ENCODE measurements at regions not wholly inside any gene's neighbourhood (a gene's known extent, or its start where the extent isn't known, plus 50 kb on each side); places are given as distances from the start of the nearest gene placed in this dataset.
"Not testable (repeated sequence)": the region's sequence is repeated elsewhere in the genome, so short reads cannot be mapped to it uniquely, and the experiment has no call there.

DNA sequence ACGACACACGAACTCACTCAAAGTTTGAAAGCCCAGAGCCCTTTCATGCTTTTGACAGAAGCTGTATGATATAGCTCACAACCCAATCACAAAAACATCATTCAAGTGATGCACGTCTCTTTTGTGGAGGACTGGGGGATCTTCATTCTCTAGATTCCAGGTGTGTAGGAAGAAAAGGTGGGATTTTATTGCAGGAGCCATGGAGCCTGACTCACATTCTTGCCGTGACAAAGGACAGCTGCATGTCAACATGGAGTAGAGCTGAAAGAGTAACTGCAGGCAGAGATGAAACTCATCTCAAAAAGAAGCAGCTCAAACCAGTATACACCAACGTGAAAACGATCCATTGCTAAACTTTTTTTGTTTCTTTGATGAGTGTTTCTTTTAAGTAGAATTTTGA is 50.9 kb upstream of the PDE1A start:
- DNase-seq (ENCODE audit: low read depth): no peak

GRCh38 chr2:182481676-182482075 is 54.8 kb upstream of the PDE1A start:
- no peak for DNase-seq (ENCODE audit: low read depth)

- DNase-seq (ENCODE audit: low read depth): no peak
These were observed 55.7 kb upstream of the PDE1A start for GRCh38 chr2:182482511-182482910.

DNA sequence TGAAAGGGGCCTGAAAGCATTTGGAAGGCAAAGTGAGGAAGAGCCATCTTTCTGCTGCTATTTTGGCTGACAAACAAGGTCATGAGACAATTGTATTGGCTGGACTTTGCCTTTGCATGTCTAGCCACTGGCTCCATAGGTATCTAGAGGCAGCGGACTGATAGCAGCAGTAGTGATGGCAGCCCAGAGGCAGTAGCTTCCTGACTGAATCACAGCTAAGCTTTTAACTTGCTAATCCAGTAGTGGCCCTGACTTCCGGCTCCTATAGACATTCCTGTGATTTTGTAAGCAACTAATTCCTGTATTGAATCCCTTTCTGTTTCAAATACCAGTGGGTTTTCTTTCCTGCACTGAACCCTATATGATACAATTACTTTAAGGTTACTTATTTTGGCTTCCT is 69.8 kb upstream of the PDE1A start:
- DNase-seq (ENCODE audit: low read depth): no peak

- DNase-seq (ENCODE audit: low read depth): no peak
These were observed 73.1 kb upstream of the PDE1A start for GRCh38 chr2:182499706-182500470.

DNA sequence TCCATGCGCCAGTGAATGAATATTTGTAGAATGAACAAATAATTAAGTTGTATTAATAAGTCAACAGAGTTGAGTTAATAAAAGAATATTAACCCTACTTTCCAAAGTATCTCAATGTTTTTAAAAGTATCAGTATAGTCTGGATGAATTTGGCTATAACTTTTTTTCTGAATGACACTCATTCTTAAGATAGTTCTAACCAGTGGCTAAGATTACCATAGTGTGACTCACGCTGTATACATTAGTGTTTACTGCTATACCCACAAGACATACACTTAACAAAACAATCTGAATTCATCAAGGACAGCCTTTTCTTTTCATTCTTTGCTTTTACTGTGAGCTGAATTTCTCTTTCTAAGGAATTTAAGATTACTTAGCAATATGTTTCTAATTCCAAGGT is 77.0 kb upstream of the PDE1A start:
- DNase-seq (ENCODE audit: low read depth): no peak

DNA sequence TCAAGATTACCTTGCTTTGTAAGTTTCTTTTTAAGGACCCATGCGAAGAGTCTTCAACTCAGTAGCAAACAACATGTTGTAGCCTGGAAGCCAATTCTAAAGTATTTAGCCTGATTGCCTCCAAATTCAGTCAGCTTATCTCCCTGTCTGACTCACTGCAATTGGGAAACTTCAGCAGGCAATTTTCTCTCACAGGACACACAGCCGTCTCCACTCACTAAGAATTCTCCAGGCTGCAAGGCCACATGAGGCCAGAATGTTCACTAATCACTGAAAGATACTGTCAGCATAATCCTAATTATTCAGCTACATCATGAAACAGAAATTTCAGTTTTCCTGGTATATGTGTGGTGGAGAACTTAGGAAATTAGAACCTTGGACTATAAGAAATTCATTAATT is 78.1 kb upstream of the PDE1A start:
- DNase-seq (ENCODE audit: low read depth): no peak

GRCh38 chr2:182506606-182507005 is 79.8 kb upstream of the PDE1A start:
- no peak for DNase-seq (ENCODE audit: low read depth)

DNA sequence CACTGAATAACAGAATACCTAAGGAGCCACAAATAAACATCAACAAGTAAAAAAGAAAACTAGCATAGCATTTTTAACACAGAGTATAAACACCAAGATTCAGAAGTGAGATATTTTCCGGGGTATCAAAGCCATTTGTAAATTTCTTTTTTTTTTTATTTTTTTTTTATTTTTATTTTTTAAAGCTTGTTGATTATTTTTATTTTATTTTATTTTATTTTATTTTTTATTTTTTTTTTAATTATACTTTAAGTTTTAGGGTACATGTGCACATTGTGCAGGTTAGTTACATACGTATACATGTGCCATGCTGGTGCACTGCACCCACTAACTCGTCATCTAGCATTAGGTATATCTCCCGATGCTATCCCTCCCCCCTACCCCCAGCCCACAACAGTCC is 81.7 kb upstream of the PDE1A start:
- DNase-seq (ENCODE audit: low read depth): not testable (repeated sequence)

DNA sequence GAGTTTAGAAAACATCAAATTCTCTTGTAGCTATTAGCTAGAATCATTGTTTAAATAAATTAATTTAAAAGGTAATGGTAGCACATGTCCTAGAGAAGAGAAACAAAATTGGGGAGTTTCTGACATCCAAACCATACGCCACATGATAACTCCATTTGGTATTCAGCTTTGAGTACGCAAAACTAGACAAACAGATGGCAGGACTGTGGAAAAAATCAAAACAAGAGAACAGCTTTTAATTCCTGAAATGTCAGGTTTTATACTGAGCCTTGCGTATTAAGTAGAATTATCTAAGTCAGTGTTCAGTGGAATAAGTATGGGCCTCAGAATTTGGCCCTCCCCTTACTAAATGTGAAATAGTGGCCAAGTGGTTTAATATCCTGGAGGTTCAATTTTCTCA is 82.4 kb upstream of the PDE1A start:
- DNase-seq (ENCODE audit: low read depth): no peak

DNA sequence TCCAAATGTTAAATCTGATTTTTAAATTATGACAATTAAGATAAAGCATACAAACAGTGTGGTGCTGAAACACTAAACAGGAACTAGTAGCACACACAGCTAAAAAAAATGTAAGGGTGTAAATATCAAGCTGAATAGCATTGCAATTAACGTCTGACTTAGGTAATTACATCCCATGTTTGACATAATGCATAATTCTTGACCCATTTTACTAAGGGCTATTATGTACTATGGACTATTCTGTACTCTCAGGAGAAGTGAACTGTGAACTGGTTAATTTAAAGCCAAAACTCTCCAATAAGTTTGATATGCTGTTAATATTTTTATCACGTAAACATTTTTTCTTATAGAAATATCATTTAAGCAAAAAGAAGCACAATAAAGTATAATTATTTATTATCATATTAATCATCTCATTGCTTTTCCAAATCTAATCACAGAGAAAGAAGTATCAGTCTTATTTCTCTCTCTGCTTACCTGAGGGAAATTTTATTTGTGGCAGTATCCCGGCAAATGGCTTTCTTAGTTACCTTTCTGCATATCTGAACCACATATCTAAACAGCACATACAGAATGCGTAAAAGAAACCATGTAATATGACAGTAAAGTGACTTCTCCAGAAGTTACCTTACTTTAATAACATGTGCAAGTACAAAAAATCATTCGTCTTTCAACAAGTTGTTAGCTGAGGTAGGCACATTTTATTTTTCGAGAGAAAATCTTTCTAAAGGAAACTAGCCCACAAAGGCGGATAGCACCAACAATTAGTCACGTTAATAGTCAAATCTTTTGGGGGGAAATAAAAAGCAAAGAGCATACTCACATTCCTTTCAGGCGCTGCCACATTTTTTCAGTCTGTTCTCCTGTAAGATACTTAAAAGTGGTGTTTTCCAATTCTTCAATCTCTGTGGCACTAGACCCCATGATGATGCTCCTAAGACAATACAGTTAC is 94.9 kb upstream of the PDE1A start:
- DNase-seq (ENCODE audit: low read depth): no peak

DNA sequence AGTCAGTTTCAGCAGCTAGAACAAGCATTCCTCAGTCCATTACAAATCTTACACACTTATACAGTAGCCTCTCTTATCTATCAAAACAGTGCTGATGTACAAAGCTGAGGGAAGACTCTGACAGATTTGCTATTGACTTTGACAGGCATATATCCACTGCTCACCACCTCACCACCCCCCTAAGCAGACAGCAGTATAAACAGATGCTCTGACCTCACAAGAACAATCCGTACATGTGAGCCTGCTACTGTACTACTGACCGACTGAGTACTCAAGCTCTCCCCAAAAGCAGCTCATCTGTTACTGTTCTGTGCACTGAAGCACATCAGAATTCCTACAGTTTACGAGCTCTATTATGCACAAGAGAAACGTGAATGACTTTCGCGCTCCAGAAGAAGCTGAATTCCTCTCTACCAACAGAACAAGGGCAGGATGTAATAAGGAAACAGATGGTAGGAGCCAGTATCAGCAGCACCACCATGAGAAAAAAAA is 95.6 kb upstream of the PDE1A start:
- no peak for DNase-seq (ENCODE audit: low read depth)

DNA sequence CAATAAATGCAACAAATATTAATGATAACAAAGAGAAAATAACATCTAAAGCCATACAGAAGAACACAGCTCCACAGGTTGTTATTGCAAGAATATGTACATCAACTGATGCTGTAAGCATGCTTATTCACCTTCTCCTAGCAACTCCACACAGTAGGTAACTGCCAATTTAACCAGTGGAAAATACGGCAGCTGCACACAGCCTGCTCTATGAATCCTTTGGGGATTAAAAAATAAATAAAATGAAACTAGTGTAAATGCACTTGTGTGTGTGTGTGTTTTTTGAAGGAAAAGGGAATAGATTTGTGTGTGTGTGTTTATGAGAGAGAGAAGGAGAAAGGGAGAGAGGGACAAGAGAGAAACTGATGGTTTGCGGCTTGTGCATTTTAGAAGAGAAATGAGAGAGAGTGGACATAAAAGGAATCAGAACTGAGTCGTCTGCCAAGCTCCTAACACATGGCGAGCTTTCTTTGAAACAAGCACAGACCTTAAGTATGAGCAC is 96.2 kb upstream of the PDE1A start:
- DNase-seq (ENCODE audit: low read depth): no peak

- no peak for DNase-seq (ENCODE audit: low read depth)
These were observed 103.8 kb upstream of the PDE1A start for GRCh38 chr2:182530636-182531035.

GRCh38 chr2:182540252-182540651 is 113.4 kb upstream of the PDE1A start:
- DNase-seq (ENCODE audit: low read depth): no peak

DNA sequence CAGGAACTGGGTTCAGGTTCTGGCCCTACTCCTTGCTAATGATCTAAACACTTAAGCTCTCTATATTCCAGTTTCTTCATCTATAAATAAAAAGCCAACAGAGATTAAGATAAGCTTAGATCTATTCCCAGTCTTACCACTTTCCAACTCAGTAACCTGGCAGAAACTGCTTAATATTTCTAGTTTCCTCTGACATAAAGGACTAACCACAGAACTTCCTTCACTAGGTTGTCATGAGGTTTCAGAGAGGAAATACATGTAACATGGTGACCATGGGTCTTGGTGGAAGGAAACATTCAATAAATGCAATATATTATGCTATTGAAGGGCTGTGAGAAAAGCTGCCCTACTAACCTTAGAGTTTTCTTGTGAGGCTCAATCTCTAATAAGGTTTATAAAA is 114.4 kb upstream of the PDE1A start:
- DNase-seq (ENCODE audit: low read depth): no peak

GRCh38 chr2:182542501-182543258 is 115.8 kb upstream of the PDE1A start:
- DNase-seq (ENCODE audit: low read depth): no peak

DNA sequence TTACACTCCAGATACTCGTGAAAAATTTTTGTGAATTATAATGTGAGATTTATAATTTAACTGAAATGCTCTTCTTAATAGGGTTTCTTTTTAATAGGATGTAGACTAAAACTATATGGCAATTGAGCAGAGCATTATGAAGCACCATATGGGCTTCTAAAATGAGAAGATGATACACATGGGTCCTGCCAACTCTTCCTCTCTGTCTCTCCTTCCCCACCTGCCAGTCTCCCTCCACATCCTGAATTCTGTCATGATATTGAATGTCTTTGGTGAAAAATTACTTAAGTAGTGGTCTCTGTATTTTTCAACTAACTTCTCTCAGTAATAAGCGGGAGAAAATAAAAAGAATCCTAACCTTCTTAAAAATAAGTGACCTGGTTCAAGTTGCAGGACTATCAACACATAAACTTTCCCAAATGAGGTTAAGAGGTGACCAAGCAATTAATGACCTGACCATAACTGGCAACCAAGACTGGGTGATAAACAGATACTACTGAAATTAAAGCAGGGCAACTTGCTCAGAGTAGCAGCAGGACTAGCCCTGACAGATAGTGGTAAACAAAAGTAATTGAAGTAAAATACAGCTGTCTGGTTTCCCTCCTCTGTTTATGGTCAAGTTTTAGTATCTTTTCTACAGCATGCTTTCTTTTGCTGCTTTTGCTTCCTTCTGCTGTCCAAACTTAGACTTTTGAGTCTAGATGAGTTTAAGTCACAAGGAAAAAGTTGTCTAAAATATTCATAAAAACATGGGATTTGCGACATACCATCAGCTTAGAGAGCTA is 117.1 kb upstream of the PDE1A start:
- no peak for DNase-seq (ENCODE audit: low read depth)

DNA sequence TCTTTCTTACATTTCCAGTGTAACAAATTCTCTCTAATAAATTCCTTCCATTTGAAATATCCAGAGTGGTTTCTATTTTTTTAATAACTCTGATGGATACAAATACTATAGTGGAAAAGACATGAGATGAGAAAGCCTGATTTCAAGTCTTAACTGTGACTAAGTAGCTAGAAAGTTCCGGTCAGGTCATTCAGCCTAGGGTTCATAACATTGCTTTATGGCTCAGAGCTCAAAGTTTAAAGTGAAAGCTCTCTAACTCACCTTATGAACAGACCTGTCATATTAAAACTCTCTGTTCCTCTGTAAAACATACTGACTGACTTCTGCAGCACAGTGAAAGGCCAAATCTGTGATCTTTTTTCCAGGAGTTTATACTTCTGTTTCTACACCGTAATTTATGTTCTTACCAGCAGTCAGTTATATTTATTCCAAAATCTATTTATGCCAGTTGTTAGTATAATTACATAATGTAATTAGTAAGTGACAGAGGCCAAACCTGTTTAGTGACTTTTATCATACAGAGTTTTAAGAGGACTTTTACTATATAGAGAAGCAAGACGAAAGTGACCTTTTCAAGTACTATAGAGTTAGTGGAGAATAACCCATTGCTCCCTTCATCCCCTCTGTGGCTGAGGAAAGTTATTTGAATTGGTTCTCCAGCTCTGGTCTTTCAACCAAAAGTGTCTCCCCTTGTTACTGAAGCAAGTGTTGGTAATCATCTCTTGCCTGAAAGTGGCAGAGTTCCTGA is 118.8 kb upstream of the PDE1A start:
- DNase-seq (ENCODE audit: low read depth): no peak
